AG04450 (cell line): ENCODE measurements at regions not wholly inside any gene's neighbourhood (a gene's known extent, or its start where the extent isn't known, plus 50 kb on each side); places are given as distances from the start of the nearest gene placed in this dataset.

Experiments used
- CTCF ChIA-PET: fragments of 300-600, 350-600 bp; formaldehyde crosslinking; extraction: SDS; loops from one replicate; lab custom pipeline; 2022; ENCODE audit warnings: antibody characterized with exemption, inconsistent platforms; lab: Charles Lee
- POLR2A ChIA-PET: fragments of 350-600 bp; formaldehyde crosslinking; extraction: SDS; loops from one replicate; lab custom pipeline; 2021; ENCODE audit warnings: antibody characterized with exemption, inconsistent platforms; lab: Yijun Ruan, JAX
- DNase-seq: peaks from one replicate; pipeline ENCODE4 v3.0.0-alpha.2; 2011; ENCODE audit warnings: low read depth, low spot score
- H3K27ac ChIP-seq: one replicate; pipeline ENCODE4 v1.5.1; 2012; ENCODE audit warnings: low read depth, low read length, control low read depth
- H3K27me3 ChIP-seq: one replicate; pipeline ENCODE4 v1.6.0; 2012; ENCODE audit warnings: low read length; ENCODE audit not compliant: control insufficient read depth, insufficient read depth
- H3K4me3 ChIP-seq: 2 replicates; pipeline ENCODE4 v1.5.1; 2011; ENCODE audit warnings: mild to moderate bottlenecking, low read depth, low read length, control low read depth
- H3K9me3 ChIP-seq: 2 replicates; pipeline ENCODE4 v1.5.1; 2012; ENCODE audit warnings: low read length; ENCODE audit not compliant: control insufficient read depth, insufficient read depth
- CTCF ChIP-seq: IDR thresholded peaks from 2 replicates; pipeline ENCODE4 v1.5.1; 2011; ENCODE audit warnings: low read depth, low read length, control low read depth, inconsistent platforms

GRCh38 chr3:74036568-74036967 is 411.8 kb upstream of the PDZRN3 start:
- no peak for DNase-seq
- CTCF ChIA-PET: no interaction called here
- H3K9me3 ChIP-seq: no peaks in the 10 kb centered on the region
- POLR2A ChIA-PET: no interaction called here
- H3K27ac ChIP-seq: no peak overlapping the region
- H3K4me3 ChIP-seq: no peak overlapping the region
- TF ChIP-seq CTCF: no peak
- no peaks in the 10 kb centered on the region for H3K27me3 ChIP-seq

GRCh38 chr3:74036102-74036501 is 411.4 kb upstream of the PDZRN3 start:
- Histone ChIP-seq H3K9me3 (no peaks in the 10 kb centered on the region), H3K4me3 (no peak overlapping the region), H3K27me3 (no peaks in the 10 kb centered on the region), H3K27ac (no peak overlapping the region)
- TF ChIP-seq CTCF: no peak
- ChIA-PET POLR2A (no interaction called here), CTCF (no interaction called here)
- no peak for DNase-seq

- no peak for DNase-seq
Observed at GRCh38 chr3:74033806-74034205, 409.1 kb upstream of the PDZRN3 start.

GRCh38 chr3:74033381-74033780 is 408.6 kb upstream of the PDZRN3 start:
- Histone ChIP-seq H3K27me3 (no peaks in the 10 kb centered on the region), H3K9me3 (no peaks in the 10 kb centered on the region), H3K27ac (no peak overlapping the region), H3K4me3 (no peak overlapping the region)
- CTCF ChIA-PET: no interaction called here
- no peak for DNase-seq
- TF ChIP-seq CTCF: no peak
- POLR2A ChIA-PET: no interaction called here

More at GRCh38 chr3:74033806-74034205, 409.1 kb upstream of the PDZRN3 start:
- CTCF ChIA-PET: no interaction called here
- POLR2A ChIA-PET: no interaction called here
- H3K4me3 ChIP-seq: no peak overlapping the region
- H3K9me3 ChIP-seq: no peaks in the 10 kb centered on the region
- no peak overlapping the region for H3K27ac ChIP-seq
- TF ChIP-seq CTCF: no peak
- H3K27me3 ChIP-seq: no peaks in the 10 kb centered on the region

GRCh38 chr3:74027121-74027520 is 402.4 kb upstream of the PDZRN3 start:
- CTCF ChIA-PET: no interaction called here
- no peak for DNase-seq
- POLR2A ChIA-PET: no interaction called here
- no peaks in the 10 kb centered on the region for H3K9me3 ChIP-seq
- H3K27me3 ChIP-seq: no peaks in the 10 kb centered on the region
- no peak overlapping the region for H3K27ac ChIP-seq
- H3K4me3 ChIP-seq: no peak overlapping the region
- no peak for TF ChIP-seq CTCF
